Thyroid gland (tissue), 4 donors: ENCODE measurements at regions not wholly inside any gene's neighbourhood (a gene's known extent, or its start where the extent isn't known, plus 50 kb on each side); places are given as distances from the start of the nearest gene placed in this dataset.

Experiments used
- DNase-seq, 2 donors: peaks; one replicate each; pipeline ENCODE4 v3.0.0-alpha.2; 2019
- H3K27ac ChIP-seq, 3 donors: fragments of 200-600 bp; sonication (generic); 1 replicate in 2 of 3; 2 replicates in 1 of 3; pipeline ENCODE4 v1.5.1; 2016 to 2019; ENCODE audit warnings: mild to moderate bottlenecking in 1 of 3, moderate library complexity in 1 of 3
- H3K27me3 ChIP-seq: fragments of 200-600 bp; sonication (generic); one replicate; pipeline ENCODE4 v1.5.1; 2019
- H3K36me3 ChIP-seq, 2 donors: fragments of 200-600 bp; sonication (generic); one replicate each; pipeline ENCODE4 v1.5.1; 2016 to 2019
- H3K4me1 ChIP-seq, 2 donors: fragments of 200-600 bp; sonication (generic); one replicate each; pipeline ENCODE4 v1.5.1; 2017 to 2019
- H3K4me3 ChIP-seq, 3 donors: fragments of 200-600 bp; sonication (generic); replicated peaks in 1 of 3; 1 replicate in 2 of 3; 2 replicates in 1 of 3; pipeline ENCODE4 v1.5.1; 2016; ENCODE audit warnings: mild to moderate bottlenecking in 1 of 3
- H3K9me3 ChIP-seq: fragments of 200-600 bp; sonication (generic); one replicate; pipeline ENCODE4 v1.5.1; 2017
- POLR2A ChIP-seq, 2 donors: fragments of 450-650 bp; IDR thresholded peaks; one replicate each; pipeline ENCODE4 v1.6.1; 2017; ENCODE audit warnings: antibody characterized with exemption in 2 of 2, mild to moderate bottlenecking in 2 of 2, moderate library complexity in 1 of 2
- WGBS, 2 donors: methylation state at CpG; one replicate each; pipeline ENCODE4 v1.1.5; 2017; 5-methylcytosine and 5-hydroxymethylcytosine counted together
- intact Hi-C: fragments of 100-400 bp; cut with DNase I; formaldehyde crosslinking; loops from one replicate; pipeline ENCODE4 v1.15.1; 2023
- TF ChIP-seq, protein P1 (sequence below), 6 experiments: fragments of 200-600 bp in 3 of 6; fragments of 450-650 bp in 3 of 6; sonication (generic) in 3 of 6; IDR thresholded peaks; one replicate each; pipeline ENCODE4 v1.5.1; 2016 to 2019; ENCODE audit warnings: antibody characterized with exemption in 6 of 6, mild to moderate bottlenecking in 2 of 6, inconsistent platforms in 1 of 6, moderate library complexity in 1 of 6

DNA sequence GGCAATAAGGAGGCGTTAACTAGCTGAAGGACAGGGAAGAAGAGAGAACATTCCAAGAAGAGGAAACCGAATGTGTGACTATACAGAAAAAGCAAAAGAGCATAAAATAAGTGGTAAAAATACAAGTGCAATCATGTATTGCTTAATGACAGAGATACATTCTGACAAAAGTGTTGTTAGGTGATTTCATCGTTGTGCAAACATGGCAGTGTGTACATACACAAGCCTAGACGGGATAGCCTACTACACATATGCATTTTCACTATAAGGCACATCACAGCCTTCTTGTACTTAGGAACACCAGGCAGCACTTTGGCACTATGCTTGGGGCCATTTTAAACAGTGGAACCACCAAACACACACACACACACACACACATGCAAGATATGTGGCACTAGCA is 299.3 kb downstream of the BCAT1 start:
- intact Hi-C loops = no loop called here
- H3K27me3 ChIP-seq = no peaks in the 10 kb centered on the region
- WGBS, 2 donors = 86 to 90% methylated on average over 4 of the region's 4 CpGs
- no peaks in the 10 kb centered on the region for H3K9me3 ChIP-seq
- no peak overlapping the region for H3K4me3 ChIP-seq
- TF ChIP-seq, protein P1, sequence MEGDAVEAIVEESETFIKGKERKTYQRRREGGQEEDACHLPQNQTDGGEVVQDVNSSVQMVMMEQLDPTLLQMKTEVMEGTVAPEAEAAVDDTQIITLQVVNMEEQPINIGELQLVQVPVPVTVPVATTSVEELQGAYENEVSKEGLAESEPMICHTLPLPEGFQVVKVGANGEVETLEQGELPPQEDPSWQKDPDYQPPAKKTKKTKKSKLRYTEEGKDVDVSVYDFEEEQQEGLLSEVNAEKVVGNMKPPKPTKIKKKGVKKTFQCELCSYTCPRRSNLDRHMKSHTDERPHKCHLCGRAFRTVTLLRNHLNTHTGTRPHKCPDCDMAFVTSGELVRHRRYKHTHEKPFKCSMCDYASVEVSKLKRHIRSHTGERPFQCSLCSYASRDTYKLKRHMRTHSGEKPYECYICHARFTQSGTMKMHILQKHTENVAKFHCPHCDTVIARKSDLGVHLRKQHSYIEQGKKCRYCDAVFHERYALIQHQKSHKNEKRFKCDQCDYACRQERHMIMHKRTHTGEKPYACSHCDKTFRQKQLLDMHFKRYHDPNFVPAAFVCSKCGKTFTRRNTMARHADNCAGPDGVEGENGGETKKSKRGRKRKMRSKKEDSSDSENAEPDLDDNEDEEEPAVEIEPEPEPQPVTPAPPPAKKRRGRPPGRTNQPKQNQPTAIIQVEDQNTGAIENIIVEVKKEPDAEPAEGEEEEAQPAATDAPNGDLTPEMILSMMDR (IDR thresholded peaks at IDR 0.05) = no peak
- TF ChIP-seq POLR2A (IDR thresholded peaks at IDR 0.05) = no peak
- no peak overlapping the region for H3K27ac ChIP-seq
- H3K36me3 ChIP-seq = no peaks in the 10 kb centered on the region
- DNase-seq = no peak
- H3K4me1 ChIP-seq = no peaks in the 10 kb centered on the region

DNA sequence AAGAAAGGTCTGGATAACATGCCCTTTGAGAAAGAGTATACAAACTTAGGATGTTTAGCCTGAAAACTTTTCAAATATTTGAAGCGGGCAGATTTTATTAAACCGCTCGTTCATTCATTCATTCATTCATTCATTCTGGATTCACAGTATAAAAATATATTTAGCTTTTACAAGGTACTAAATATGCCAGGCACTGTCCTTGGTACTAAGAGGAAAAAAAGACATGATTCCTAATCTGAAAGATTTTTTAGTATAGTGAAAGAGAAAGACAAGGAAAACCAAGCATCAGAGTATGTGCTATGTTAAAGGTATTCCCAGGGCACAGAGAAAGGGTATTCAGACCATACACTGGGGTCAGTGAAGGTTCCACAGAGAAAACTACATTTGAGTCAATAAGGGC is 299.7 kb downstream of the BCAT1 start:
- no peaks in the 10 kb centered on the region for H3K36me3 ChIP-seq

DNA sequence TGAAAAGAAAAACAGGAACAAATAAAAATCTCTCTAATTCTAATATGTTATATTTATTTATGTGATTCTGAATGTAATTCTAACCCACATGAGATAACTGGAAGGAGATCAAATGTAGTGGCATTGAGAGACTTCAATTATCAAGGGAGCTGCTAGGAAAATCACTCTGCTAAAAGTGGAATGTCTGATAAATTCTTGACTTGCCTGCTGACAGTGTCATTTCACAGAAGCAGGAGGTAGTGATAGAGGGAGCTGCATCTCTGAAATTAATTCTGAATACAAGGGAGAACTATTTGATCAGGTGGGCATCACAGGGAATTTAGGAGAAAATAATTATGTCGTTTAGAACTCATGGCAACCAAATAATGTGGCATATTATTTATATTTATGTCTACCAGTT is 303.6 kb downstream of the BCAT1 start:
- no peaks in the 10 kb centered on the region for H3K36me3 ChIP-seq
- H3K27ac ChIP-seq = no peak overlapping the region
- no peak for TF ChIP-seq POLR2A (IDR thresholded peaks at IDR 0.05)
- TF ChIP-seq, protein P1 (IDR thresholded peaks at IDR 0.05) = no peak
- WGBS, 2 donors = 81 to 95% methylated on average over 1 of the region's 1 CpG
- no peak for DNase-seq
- no peak overlapping the region for H3K4me3 ChIP-seq
- no peaks in the 10 kb centered on the region for H3K4me1 ChIP-seq
- H3K9me3 ChIP-seq = no peaks in the 10 kb centered on the region
- H3K27me3 ChIP-seq = no peaks in the 10 kb centered on the region
- intact Hi-C loops = no loop called here

More for the DNA sequence above, 299.7 kb downstream of the BCAT1 start:
- H3K27ac ChIP-seq = no peak overlapping the region
- no peaks in the 10 kb centered on the region for H3K27me3 ChIP-seq
- WGBS, 2 donors = 59 to 60% methylated on average over 3 of the region's 3 CpGs
- TF ChIP-seq, protein P1 (IDR thresholded peaks at IDR 0.05) = no peak
- TF ChIP-seq POLR2A (IDR thresholded peaks at IDR 0.05) = no peak
- no peaks in the 10 kb centered on the region for H3K9me3 ChIP-seq
- intact Hi-C loops = no loop called here
- no peaks in the 10 kb centered on the region for H3K4me1 ChIP-seq
- no peak overlapping the region for H3K4me3 ChIP-seq
- no peak for DNase-seq

DNA sequence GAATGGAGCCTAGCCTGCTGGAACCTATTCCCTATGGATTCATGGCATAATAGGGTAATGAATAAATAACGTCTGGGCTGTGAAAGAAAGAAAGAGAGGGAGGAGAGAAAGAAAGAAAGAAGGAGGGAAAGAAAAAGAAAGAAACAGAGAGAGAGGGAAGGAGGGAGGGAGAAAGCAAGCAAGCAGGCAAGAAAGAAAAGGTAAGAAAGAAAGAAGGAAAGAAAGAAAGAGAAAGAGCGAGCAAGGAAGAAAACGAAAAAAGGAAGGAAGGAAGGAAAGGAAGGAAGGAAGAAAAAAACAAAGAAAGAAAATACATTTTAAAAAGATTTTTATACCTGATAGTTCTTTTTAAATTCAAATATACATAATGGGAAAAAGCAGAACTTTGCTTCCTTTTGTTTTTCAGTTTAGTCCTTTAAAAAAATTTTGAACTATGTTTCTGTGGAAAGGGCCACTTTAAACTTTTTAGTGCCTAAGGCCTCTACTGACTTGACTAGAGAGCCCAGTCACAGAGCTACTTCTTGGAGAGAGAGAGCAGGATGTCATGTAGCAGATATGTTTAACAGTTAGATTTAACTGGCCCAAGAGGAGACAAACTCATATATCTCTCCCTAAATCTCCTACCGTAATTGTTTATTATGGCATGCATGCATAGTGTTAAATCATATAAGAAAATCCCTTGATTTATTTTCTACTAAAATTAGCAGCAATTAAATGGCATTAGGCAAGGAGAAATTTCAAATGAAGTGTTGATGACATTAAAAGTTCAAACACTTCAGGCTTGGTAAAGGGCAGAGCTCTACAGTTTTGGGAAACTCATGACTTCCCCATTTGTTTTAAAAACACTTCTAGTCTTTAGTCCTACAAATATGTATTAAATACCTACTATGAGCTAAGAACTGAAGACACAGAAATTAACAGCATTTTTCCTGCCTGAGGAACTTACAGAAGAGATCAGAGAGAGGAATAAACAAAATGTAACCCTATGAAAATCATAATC is 305.5 kb downstream of the BCAT1 start:
- Histone ChIP-seq H3K36me3 (no peaks in the 10 kb centered on the region), H3K27me3 (no peaks in the 10 kb centered on the region), H3K4me3 (no peak overlapping the region), H3K27ac (no peak overlapping the region), H3K4me1 (no peaks in the 10 kb centered on the region), H3K9me3 (no peaks in the 10 kb centered on the region)
- no peak for DNase-seq
- no peak for TF ChIP-seq POLR2A (IDR thresholded peaks at IDR 0.05)
- TF ChIP-seq, protein P1 (IDR thresholded peaks at IDR 0.05) = no peak
- 77 to 78% methylated on average over 4 of the region's 4 CpGs for WGBS, 2 donors
- intact Hi-C loops = no loop called here

DNA sequence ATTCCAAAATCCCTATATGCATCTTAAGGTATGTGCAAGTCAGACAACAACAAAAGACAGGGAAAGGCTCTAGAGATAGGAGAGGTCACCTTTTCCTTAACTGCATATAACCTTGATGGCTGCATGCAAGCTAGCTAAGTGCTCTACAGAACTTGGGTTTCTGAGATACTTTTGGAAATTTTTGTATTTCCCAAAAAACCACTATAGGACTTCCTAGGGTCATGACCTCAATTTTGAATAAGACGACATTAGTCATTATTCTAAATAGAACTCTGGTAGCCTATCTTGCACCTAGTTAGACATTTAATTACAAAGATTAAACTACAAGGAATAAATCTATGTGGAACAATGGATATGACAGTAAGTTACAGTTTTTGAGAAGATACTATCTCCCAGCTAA is 309.3 kb downstream of the BCAT1 start:
- Histone ChIP-seq H3K27ac (no peak overlapping the region), H3K27me3 (no peaks in the 10 kb centered on the region), H3K36me3 (no peaks in the 10 kb centered on the region), H3K9me3 (no peaks in the 10 kb centered on the region), H3K4me3 (no peak overlapping the region), H3K4me1 (no peaks in the 10 kb centered on the region)
- intact Hi-C loops = no loop called here
- WGBS, 2 donors = 0 to 46% methylated on average over 1 of the region's 1 CpG
- TF ChIP-seq POLR2A (IDR thresholded peaks at IDR 0.05) = no peak
- TF ChIP-seq, protein P1 (IDR thresholded peaks at IDR 0.05) = no peak
- no peak for DNase-seq
